Suppressor macrophage (primary cell): ENCODE measurements at regions not wholly inside any gene's neighbourhood (a gene's known extent, or its start where the extent isn't known, plus 50 kb on each side); places are given as distances from the start of the nearest gene placed in this dataset.

Experiments used
- DNase-seq, 4 experiments: peaks; one replicate each; pipeline ENCODE4 v3.0.0-alpha.2; 2020 to 2022

DNA sequence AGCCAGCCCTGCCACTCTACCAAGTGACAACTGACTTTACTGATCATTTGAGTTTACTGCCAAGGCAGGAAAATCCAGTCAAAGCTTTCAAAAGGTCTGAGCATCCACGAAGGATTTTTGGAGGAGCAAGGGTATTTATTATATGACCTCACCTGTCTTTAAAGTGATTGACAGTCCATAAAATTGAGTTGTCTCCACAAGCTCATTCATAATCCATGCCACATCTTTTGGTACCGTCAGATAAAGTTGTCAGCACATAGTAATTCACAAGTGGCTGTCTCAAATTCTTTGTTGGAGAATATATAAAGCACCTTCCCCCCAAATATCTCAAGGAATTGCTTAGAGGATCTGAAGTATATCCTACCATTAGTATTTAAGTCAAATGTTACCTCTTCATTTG, 240.5 kb downstream of the METTL4 start:
- DNase-seq, result no peak

DNA sequence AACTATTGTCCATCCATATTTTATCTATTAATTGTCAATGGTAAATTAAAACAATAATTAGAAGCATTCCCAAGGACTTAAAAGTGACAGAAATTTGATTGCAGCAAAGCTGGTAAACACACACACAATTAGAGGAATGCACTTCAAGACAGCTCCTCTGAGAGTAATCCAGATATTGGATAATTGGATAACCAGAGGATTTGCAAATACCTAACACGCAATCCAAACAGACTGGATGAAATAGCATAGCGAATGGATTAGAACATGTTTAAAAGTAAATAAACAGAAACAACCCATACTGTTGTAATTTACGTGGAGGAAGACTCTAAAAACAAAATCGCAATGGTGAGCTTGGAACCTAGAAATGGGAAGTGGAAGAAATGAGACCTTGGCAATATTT, 239.8 kb downstream of the METTL4 start:
- no peak for DNase-seq

DNA sequence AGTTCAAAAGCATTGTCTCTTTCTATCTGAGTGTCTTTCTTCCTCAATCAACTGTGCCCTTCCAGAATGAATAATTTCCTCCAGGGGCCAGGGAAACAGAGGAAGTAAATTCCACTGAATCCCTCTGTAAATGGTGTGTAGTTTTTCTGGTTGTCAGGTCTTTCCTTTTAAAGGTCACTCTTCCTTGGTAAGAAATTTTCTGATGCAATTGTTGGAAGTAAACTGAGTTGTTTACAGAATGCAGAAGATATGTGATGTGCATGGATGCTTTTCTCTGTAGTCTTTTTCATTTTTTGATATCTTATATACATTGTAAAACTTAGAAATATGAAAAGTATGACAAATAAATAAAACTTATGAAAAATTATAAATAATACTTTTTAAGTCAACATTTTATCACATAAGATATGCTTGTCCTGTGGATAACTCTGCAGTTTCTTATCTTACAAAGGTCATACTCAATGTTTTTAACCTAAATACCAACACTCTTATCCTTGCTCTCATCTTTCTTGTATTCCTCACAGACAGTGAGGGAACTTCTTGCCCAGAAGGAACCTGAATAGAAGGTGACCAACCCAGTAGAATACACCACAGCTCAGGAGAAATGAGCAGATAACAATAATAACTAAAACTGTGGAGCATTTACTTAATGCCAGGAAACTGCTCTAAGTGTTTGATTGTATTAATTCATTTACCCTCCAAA, 234.5 kb downstream of the METTL4 start:
- no peak for DNase-seq

- DNase-seq, result peak; percentile 57 to 76 (median 66)
Observed at GRCh38 chr18:2337552-2338141, 233.7 kb downstream of the METTL4 start.

DNA sequence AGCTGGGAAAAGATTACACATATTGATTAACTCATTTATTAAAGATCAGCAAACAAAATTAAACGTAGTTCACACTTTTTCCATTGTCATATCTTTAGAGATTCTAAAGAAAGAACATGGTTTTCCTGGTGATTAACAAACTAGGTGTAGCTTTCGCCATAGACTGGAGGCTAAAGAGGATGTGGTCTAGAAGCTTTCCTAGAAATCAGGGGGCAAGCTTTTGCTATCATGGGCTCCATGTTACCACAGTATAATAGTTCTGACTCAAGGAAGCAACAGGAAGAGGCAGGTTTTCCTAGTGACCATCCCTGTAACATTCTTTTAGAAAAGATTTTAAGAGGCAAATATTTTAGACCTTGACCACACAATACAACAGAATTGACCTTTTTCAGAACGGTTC, 232.7 kb downstream of the METTL4 start:
- peak in 1 of 4 experiments; percentile 3 for DNase-seq

DNA sequence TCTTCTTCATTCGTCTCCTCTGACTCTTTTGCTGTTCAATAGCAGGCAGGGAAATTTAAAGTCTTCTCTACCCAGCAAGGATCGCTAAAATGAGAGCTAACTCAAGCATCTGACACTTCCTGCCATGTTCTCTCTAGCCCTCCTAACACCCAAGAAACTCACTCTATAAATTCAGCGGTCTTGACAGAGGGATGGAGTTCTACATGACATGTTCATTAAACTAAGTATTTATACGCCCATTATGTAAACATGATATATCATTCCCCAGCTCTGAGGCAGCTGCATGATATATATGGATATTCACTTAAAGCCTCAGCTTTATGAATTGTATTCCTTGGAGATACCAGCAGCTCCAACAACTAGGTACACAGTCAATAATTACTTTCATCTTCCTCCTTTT, 231.0 kb downstream of the METTL4 start:
- no peak for DNase-seq

DNA sequence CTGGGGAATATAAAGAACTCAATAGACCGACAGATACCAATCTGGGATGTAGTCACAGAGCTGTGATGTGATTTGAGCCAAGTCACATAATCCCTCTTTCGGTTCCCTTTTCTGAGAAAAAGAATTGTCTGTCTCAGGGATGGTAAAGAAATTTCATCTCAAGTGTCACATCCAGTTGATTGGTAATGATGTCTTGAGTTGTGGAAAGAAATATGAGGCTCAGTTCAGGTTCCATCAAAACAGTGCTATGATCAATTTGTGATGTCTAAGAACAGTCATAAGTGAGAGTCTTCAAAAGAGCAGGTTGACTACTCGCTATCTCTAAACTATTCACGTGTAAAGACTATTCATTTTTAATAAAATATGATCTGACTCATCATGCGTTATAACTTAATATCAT, 223.3 kb downstream of the METTL4 start:
- DNase-seq, result no peak

DNA sequence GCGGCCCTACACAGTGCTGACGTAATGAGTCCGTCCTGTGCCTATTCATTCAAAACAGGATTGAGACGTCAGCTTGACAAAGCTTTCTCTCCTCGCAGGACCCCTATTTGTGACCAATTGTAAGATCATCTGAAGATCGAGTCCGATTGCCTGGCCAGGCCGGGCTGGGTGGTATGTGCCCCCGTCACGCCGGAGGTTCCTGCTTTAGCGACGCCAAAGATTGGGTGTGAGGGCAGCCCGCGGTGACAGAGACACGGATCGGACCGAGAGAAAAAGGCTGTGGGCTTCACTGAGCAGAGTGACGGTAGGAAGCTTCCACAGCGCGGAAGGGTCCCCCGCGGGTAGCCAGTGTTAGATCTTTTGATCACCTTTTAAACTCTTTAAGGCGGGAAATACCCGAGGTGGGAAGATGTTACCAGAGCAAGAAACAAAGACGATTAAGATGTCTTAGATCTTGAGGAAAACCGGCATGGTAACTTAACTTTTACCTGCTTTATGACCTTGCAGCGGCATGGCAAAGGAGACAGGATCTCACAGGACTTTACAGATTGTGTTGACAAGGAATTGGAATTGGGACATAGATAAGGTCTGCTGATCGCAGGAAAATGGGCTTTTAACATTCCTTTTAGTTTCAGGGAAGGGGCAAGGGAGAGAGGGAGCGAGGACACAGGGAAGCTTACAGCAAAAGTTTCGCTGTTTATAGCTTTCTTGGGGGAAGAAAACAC, 220.0 kb downstream of the METTL4 start:
- no peak for DNase-seq

DNA sequence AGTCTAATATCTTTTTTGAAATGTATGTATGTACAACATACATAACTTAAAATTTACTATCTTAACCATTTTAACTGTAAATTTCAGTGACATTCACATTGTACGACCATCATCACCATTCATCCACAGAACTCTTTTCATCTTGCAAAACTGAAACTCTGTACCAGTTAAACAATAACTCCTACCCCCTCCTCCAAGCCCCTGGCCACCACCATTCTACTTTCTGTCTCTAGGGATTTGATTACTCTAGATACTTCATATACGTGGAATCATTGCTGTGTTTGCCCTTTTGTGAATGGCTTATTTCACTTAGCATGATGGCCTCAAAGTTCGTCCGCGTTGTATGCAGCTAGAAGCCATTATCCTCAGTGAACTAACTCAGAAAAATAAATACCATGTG, 217.0 kb downstream of the METTL4 start:
- no peak for DNase-seq

DNA sequence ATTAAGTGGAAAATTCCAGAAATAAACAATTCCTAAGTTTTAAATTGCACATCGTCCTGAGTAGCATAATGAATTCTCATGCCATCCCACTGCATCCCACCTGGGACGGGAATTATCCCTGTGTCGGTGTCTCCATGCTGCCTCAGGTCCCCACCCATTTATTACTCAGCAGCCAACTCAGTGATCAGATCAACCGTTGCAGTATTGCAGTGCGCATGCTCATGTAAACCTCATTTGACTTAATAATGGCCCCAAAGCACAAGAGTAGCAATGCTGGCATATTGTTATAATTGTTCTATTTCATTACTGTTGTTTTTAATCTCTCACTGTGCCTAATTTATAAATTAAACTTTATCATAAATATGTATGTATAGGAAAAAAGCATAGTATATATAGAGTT, 214.4 kb downstream of the METTL4 start:
- no peak for DNase-seq

- no peak for DNase-seq
Observed at GRCh38 chr18:2360861-2361260, 210.4 kb downstream of the METTL4 start.

DNA sequence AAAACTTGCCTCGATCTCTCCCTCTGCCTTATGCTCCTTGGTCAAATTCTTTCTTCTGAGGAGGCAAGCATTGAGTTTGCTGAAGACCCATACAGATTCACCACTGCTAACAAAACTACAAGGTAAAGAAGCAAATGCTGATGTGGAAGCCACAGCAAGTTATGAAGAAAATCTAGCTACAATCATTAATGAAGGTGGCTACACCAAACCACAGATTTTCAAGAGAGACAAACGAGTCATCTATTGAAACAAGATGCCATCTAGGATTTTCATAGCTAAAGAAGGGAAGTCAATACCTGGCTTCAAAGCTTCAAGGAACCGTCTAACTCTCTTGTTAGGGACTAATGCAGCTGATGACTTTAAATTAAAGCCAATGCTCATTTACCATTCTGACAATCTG, 203.2 kb downstream of the METTL4 start:
- DNase-seq, result no peak

- DNase-seq, result no peak
Observed at GRCh38 chr18:2376707-2377106, 194.6 kb downstream of the METTL4 start.

- DNase-seq, result no peak
Observed at GRCh38 chr18:2380101-2380500, 191.2 kb downstream of the METTL4 start.

- DNase-seq, result no peak
Observed at GRCh38 chr18:2381539-2381938, 189.8 kb downstream of the METTL4 start.

GRCh38 chr18:2387588-2387987, 183.7 kb downstream of the METTL4 start:
- no peak for DNase-seq

DNA sequence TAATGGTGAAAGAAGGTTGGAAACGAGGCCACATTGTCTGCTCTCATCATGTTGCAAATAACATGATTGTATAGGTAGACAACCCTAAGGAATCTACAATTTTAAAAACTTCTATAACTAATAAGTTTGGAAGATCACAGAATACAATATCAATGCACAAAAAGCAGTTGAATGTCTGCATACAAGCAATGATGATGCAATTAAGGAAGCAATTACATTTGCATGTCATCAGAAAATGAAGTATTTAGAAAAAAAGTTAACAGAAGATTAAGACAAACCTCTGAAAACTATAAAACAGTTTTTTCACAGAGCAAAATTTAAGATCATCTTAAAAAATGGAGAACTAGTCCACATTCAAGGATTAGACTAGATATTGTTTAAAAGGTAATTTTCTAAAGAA, 181.1 kb downstream of the METTL4 start:
- no peak for DNase-seq

DNA sequence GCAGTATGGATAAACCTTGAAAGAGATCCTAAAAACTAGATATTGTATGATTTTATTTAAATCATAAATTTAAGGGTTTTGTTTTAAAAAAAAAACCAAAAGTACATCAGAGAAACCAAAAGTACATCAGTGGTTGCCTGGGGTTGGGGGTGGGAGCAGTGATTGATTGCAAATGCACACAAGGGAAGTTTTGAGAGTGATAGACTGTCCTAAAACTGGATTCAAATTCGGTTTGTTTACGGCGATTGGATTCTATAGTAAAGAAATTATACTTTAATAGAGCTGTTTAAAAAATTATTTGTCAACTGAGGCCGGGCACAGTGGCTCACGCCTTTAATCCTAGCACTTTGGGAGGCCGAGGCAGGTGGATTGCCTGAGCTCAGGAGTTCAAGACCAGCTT, 179.8 kb downstream of the METTL4 start:
- no peak for DNase-seq

- no peak for DNase-seq
Observed at GRCh38 chr18:2392446-2392845, 178.9 kb downstream of the METTL4 start.

DNA sequence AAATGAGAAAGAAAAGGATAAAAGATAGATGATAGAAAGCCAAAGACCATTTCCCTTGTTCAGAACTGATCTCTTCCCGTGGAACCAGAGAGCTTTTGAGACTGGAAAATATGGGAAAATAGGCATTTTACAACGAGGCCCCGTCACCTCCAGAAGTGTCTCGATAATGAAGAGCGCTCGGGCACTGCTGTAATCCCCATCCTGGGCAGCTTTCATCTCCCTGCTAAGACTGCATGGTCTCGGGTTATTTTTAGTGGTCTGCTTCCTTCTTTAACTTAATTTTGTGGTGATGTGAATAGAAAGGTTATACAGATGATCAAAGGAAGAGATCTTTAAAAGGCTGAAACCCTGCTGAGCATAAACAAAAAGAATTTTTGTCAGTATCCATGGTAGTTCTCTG, 176.6 kb downstream of the METTL4 start:
- no peak for DNase-seq

- no peak for DNase-seq
Observed at GRCh38 chr18:2395427-2396161, 175.7 kb downstream of the METTL4 start.

DNA sequence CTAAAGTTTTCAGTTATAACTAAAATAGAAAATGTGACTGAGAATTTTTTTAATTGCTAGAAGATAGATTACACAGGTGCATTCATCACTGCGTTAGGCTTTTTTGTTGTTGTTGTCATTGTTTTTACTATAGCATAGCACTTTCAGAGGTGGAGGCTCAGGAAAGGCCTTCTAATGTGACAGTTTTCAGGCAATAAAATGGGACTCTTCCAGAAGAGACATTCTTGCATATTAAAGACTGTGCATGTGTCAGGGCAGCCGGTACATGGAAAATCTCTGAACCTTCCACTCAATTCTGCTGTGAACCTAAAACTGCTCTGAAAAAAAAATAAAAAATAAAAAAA, 175.2 kb downstream of the METTL4 start:
- DNase-seq, result no peak

DNA sequence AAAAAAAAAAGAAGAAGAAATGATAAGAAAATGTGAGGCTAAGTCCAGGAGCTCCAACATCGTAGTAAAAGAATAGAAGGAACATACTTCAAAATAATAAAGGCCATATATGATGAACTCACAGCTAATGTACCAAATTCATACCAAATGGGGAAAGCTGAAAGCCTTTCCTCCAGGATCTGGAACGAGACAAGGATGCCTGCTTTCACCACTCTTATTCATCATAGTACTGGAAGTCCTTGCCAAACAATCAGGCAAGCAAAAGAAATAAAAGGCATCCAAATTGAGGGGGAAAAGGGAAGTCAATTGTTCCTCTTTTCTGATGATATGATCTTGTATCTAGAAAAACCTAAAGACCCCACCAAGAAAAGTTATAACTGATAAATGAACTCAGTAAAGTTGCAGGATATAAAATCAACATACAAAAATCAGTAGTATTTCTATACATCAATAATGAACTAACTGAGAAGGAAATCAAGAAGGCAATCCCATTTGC, 170.6 kb downstream of the METTL4 start:
- peak in 1 of 4 experiments; percentile 2 for DNase-seq
